ENCODE measurements at regions not wholly inside any gene's neighbourhood (a gene's known extent, or its start where the extent isn't known, plus 50 kb on each side); places are given as distances from the start of the nearest gene placed in this dataset.

DNA sequence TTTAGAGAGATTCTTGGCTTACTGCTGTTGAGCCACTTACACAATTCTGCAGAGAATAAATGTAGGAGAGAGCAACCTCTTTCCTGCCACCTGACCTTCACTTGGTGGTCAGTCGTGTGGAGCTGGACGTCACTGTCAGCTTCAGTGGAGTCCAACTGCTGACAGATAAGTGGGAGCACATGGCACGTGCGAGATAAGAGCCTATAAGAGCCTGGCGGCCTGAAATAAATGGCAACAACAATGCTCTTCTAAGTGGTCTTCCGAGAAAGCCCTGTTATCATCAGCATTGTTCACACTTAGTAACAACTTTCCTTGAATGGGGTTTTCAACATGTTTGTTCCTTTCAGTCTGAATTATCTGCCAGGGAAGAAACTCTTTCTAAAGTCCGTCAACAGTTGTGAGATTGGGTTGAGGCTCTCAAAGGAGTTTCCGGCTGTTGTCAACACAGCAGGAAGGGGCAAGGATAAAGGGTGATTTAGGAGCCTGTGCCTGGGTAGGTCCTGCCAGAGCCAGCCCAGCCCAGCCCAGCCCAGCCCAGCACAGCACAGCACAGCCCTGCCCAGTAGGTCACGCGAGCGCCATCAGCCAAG lies 57.2 kb upstream of the RUNX1 start:
- Mint-ChIP-seq H3K27me3 (no peaks in the 10 kb centered on the region), H3K36me3 (ENCODE audit: low read depth) (no peaks in the 10 kb centered on the region), H3K27ac (no peak overlapping the region), H3K4me3 (no peak overlapping the region), H3K9me3 (no peaks in the 10 kb centered on the region), H3K4me1 (no peaks in the 10 kb centered on the region)
- no peak for TF ChIP-seq CTCF (IDR thresholded peaks at IDR 0.05)
- DNase-seq (no peak), ATAC-seq (ENCODE audit: low read depth) (no peak)
- POLR2A ChIA-PET: interaction anchor here (0.6 kb wide), 1 partner anchor 63 kb away, joined by 3 read pairs; no protein-coding TSS in a partner anchor
- intact Hi-C loops (cut with micrococcal nuclease): no loop called here
- CTCF ChIA-PET: no interaction called here

DNA sequence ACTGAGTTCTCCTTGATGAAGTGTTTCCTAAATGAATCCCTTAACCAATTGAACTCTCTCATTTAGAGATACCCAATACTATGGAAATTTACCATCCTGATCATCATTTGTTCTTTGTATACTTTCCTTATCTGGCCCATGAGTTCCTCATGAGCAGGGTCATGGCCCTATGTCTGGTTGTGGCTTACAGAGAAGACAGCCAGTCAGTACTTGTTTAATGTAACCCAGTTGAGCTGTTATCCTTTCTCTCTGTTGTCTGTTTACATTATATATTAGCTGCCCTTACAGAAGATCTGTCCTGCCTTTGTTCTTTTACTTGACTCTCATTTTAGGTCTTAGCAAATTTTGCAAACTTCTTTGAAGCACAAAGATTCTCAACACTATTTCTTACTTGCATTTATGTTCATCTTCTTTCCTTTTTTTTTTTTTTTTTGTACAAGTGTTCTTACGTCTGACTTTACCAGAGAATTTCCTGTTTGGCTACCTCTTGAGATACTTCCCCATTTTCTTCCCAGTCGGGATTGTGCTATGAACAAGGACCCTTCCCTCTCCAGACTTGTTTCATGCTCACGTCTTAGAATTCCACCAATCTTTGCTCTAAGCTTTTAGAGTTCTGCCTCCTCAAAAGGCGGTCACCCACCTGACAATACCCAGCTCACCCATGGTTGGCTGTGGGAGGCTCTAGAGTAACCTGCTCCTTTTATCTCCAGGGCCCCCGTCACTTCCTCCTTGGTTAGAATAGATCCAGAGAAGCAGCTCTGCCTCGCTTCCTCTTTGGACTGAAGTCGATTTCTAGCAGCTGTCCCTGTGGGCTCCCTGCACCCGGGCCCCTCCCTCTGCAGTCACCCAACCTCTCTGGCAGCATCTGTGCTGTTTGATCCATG lies 53.6 kb upstream of the RUNX1 start:
- Mint-ChIP-seq H3K9me3 (no peaks in the 10 kb centered on the region), H3K4me1 (no peaks in the 10 kb centered on the region), H3K27me3 (no peaks in the 10 kb centered on the region), H3K4me3 (no peak overlapping the region), H3K36me3 (ENCODE audit: low read depth) (no peaks in the 10 kb centered on the region), H3K27ac (no peak overlapping the region)
- ChIA-PET POLR2A (interaction anchor here (0.6 kb wide), 1 partner anchor 119 kb away, joined by 3 read pairs; no protein-coding TSS in a partner anchor), CTCF (no interaction called here)
- peak; percentile 94 for ATAC-seq (ENCODE audit: low read depth)
- no peak for TF ChIP-seq CTCF (IDR thresholded peaks at IDR 0.05)
- peak; percentile 24 for DNase-seq
- intact Hi-C loops (cut with micrococcal nuclease): loop anchor here (1.0 to 5.0 kb wide), 3 partner anchors 51 to 213 kb away; no protein-coding TSS in a partner anchor

DNA sequence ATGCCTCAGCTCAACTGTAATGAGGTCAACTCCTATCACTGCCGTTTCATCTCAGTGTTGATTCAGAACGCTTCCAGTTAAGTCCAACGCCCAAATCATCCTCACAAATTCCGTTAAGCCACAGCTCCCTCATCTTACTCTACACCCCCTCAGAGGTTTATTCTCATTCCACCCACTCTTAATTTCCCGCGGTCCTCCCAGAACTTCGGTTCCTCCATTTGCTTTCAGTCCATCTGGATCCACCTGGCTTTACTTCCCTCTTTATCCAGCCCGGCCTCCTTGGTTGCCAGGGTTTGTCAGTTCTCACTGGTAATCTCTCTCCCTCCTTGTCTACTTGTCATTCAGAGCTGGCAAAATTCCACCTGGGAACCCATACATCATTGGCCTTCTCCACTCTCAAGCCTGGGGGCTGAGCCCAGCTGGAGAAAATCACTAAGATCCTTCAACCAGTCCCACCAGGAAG lies 51.3 kb upstream of the RUNX1 start:
- no peaks in the 10 kb centered on the region for H3K36me3 Mint-ChIP-seq (ENCODE audit: low read depth)
- ChIA-PET CTCF (no interaction called here), POLR2A (no interaction called here)
- H3K27ac Mint-ChIP-seq: no peak overlapping the region
- no peak for DNase-seq
- no peaks in the 10 kb centered on the region for H3K4me1 Mint-ChIP-seq
- no peaks in the 10 kb centered on the region for H3K9me3 Mint-ChIP-seq
- H3K4me3 Mint-ChIP-seq: no peak overlapping the region
- H3K27me3 Mint-ChIP-seq: peaks cover 3% of the 10 kb centered on the region
- no peak for ATAC-seq (ENCODE audit: low read depth)
- TF ChIP-seq CTCF (IDR thresholded peaks at IDR 0.05): no peak
- intact Hi-C loops (cut with micrococcal nuclease): loop anchor here (5.0 kb wide), 1 partner anchor 127 kb away; no protein-coding TSS in a partner anchor

DNA sequence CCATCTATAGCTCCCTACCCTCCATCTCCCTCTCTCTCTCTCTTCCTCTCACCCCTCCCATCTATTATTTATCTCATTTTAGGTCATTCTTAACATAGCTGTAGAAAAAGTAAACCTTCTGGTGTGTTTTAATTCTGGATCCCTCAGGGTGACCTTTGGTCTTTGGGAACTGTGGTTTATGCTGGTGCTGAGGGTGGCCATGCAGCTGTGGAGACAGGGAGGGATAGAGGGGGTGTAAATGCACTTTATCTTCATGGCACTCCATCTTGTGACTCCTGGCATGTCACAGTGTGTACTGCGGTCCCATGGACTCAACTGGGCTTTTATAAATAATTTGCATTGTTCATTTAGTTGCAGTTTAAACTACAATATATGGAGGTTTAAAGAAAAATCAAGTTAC lies 50.2 kb upstream of the RUNX1 start:
- CTCF ChIA-PET: no interaction called here

More for the DNA sequence above, 50.2 kb upstream of the RUNX1 start:
- Mint-ChIP-seq H3K4me3 (no peak overlapping the region), H3K4me1 (no peaks in the 10 kb centered on the region), H3K9me3 (no peaks in the 10 kb centered on the region), H3K27me3 (peaks cover 3% of the 10 kb centered on the region), H3K27ac (no peak overlapping the region), H3K36me3 (ENCODE audit: low read depth) (no peaks in the 10 kb centered on the region)
- TF ChIP-seq CTCF (IDR thresholded peaks at IDR 0.05): no peak
- intact Hi-C loops (cut with micrococcal nuclease): loop anchor here (5.0 kb wide), 1 partner anchor 33 kb away; no protein-coding TSS in a partner anchor
- POLR2A ChIA-PET: no interaction called here
- no peak for ATAC-seq (ENCODE audit: low read depth)
- DNase-seq: no peak

Measured in activated B cell treated with CpG ODN at 0.5 μM for 24 hours (primary cell).